AML-193 (cell line): ENCODE measurements at regions not wholly inside any gene's neighbourhood (a gene's known extent, or its start where the extent isn't known, plus 50 kb on each side); places are given as distances from the start of the nearest gene placed in this dataset.

ENCODE experiments used
- DNase-seq, 2 experiments: peaks; one replicate each; lab custom pipeline; 2025; lab: John Stamatoyannopoulos, UW

DNA sequence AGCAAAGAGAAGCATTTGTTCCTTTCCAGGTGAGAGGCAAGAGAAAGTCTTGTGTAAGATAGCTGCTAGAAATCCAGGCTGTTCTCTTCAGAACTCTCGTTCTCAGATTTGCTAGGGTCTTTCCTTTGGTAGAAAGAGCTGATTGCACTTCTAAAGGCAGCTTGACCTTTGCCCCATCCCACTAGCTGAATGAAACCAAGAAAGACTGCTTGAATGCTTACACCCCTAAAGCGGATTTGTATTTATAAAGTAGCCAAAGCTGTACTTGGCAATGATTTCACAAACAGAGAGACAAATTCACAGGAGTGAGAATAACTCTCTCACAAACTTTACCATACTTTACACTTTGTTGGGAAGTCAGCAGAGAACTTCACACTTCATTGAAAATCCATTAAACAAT lies 424.1 kb downstream of the TTLL7 start:
- no peak for DNase-seq

DNA sequence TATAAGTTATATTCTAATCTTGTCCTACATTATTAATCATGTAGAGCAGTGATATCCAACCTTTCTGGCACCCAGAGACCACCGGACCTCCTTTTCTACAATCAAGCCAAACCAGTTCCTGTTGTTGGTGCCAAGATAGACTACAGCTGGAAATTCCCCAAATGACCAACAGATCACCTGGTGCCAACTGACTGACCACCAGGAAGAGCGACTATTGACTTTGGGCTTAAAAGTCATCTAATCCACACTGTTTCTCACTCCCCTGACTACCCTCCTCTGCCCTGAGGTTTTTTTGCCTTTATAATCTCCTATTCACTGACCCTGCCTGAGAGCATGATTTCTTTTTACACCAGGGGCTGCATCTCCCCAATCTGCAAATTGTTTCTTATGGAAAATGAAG lies 425.2 kb downstream of the TTLL7 start:
- no peak for DNase-seq

DNA sequence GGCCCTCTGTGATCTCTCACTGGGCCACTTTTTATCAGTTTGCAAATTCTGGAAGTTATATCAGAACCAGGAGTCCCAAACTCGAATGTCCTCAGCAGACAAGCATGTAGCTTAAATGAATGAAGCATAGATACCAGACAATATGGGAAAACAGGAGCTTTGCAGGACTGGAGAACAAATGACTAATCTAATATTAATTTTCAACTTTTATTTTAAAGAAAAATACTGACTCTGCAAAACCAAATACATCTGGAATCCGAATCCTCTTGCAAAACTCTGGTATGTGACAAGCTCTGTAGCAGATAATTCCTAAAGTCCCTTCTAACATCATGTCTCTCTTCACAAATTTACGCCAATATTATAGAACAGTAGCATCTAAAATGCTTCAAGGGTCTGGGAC lies 427.4 kb downstream of the TTLL7 start:
- DNase-seq = no peak

DNA sequence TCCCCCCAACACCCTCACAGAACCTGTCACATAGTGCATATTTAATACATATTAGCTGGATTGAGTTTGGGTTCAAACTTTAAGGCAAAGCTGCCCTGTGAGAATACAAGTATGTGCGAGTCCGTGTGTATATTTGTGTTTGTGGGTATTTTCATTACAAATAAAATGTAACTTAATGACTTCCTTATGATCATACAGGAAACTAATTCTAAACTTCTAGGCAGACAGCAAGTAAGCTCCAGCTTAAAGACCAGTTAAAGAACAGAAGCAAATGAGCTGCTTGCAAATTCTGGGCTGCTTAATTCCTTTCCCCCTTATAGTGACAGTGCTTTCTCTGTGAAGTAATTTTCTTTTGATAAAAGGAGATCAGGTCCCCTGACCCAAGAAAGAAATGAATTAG lies 437.6 kb downstream of the TTLL7 start:
- no peak for DNase-seq

DNA sequence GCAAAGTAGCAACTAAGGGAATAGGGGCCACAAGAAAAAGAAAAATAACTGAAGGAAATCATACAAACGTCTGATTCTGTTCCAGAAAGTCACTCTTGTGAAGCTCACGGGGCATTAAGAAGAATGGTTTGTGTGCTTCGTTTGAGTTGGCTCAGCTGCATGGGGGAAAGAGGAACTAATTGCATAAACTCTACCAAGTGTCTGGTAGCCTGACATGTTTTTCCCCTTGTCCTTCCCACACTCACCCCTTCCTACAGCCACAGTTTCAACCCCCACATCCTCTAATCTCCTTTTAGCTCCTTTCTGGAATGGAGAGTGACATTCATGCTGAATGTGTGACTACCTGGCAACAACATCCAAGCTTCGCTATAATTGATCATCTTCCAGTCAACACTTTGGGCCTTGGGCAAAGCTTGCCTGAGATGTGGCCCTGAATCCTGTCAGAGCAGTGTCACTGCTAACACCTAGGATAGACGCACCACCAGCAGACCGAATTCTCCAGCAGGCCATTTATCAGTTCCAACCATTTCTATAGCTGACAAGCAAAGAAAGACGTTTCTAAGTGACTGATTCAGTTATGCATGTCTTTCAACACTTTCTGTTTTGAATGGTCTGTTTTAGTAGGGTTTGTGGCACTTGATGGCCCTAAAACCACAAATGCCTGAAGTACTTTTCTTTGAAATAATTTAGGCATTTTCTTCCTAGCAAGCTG lies 439.6 kb downstream of the TTLL7 start:
- no peak for DNase-seq

DNA sequence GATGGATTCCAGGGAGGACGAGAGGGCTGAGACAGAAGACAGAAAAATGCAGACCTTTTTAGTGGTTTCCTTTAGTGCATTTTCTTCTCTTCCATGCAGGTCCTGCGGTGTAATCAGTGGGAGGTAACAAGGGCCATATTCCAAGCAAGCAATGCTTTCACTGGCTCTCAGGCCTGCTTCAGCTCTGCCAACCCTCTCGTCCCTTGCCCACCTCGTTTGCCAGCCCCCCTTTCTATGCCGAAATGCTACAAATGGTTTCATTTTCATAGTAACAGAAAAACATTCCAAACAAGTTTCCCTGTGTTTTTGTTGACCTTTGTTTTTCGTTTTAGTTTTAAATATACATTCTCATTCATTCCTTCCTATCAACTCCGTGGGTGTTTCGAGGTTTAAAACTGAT lies 443.1 kb downstream of the TTLL7 start:
- DNase-seq = no peak

DNA sequence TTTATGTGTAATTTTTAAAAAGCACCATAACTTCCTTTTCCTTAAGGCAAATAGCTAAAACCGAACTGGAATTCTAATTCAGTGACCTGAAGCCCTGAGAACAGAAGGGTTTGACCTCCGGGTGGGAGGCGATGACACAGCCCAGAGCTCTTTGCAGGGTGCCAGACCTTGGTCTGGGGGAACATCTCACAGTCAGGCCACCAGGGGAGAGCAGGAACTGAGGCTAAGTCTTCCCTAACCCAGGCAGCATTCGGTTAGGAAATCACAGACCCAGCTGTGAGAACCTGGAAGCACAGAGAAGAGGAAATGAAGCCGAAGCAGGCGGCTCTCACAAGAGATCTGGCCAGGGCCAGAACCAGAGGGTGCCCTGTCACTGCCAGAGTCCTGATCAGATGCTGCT lies 444.8 kb downstream of the TTLL7 start:
- DNase-seq = no peak

DNA sequence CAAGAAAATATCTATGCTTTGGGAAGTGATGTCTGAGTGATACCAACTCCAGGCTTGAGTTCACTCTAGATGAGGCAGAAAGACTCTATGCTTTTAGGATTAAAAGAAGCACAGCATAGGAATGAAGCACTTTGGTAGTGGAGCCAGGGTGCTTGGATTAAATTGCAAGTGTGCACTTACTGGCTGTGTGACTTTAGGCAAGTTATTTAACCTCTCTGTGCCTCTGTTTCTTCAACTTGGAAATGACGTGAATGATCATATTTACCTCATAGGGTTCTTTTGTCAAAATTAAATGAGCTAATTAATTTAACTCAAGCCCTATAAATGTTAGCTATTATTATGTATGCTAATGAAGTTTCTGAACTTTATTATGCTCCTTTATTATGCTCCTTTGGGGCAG lies 446.1 kb downstream of the TTLL7 start:
- DNase-seq = no peak

DNA sequence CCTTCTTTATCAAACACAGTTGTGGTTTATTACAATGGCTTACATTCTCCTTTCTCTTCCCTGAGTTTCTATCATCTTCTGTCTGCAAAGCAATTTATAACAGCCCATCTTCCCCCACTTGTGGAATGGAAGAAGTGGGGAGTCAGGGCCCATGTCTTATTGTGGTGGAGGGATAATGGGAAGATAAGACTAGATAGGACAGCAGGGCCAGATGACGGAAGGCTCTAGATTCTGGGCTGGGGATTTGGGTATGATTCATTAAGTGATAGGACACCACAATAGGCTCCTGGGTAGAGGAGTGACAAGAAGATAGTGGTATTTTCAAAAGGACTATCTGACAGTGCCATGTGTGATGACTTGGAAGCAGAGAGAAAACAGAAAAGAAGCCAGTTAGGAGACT lies 450.6 kb downstream of the TTLL7 start:
- DNase-seq = no peak

DNA sequence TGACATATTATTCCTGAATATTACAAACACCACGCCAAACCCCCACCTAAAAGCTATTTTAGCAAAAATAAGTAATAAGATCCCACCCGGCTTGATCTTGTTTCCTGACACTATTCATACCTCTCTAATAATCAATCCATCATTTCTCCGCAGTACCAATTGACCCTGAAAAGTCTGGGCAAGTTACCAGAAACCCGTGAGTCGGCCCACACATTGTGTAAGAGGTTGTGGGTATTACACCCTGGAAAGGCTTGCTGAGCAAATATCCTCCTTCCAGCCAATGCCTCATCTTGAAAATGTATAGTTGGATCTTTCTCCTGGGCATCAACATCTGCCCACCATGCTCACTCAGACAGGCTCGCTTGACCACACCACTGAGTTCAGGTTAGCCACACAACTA lies 451.0 kb downstream of the TTLL7 start:
- no peak for DNase-seq

DNA sequence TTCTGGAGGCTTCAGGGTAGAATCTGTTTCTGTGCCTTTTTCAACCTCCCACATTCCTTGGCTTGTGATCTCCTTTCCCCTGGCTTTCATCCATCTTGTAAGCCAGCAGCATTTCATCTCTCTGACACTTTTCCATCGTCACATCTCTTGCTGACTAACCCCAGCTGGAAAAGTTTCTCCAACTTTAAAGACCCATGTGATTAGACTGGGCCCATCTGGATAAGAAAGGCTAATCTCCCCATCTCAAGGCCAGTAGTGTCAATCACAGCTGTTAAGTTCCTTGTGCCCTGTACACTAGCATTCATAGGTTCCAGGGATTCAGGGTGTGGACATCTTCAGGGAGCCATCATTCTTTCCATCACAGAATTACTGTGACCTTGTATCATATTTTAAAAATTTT lies 452.1 kb downstream of the TTLL7 start:
- no peak for DNase-seq

DNA sequence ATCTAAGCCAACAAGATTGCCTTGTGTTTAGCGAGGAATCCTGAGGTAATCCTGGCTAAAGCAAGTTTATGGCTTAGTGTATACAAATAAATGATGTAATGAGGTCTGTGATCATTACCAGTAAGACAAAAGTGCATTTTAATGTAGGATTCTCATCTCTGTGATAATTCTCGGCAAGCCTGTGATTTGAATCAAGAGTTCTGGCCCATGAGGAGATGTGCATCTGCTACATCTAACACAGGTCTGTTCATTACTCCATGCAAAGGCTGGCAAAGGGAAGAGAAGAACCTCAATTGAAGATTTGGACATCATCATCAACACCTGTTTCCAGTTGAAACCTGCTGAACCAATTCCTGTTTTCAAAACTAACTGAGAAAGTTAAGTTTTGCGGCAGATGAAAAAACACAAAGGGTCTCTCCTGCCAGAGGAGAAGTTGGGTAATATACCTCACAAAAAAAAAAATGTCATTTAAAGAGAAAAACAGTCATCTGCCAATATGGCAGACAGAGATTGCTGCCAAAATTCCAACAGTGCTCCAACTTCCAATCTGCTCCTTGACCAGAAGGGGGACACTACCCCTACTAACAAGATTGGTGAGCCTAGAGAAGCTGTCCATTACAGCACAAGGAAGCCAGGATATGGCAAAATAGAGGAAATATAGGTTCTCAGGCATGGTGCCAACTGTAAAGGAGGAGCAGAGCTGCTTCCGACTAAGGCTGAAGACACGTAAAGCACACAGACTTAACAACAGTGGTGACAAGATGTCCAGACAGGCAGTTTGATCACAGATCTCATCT lies 453.7 kb downstream of the TTLL7 start:
- DNase-seq = no peak

DNA sequence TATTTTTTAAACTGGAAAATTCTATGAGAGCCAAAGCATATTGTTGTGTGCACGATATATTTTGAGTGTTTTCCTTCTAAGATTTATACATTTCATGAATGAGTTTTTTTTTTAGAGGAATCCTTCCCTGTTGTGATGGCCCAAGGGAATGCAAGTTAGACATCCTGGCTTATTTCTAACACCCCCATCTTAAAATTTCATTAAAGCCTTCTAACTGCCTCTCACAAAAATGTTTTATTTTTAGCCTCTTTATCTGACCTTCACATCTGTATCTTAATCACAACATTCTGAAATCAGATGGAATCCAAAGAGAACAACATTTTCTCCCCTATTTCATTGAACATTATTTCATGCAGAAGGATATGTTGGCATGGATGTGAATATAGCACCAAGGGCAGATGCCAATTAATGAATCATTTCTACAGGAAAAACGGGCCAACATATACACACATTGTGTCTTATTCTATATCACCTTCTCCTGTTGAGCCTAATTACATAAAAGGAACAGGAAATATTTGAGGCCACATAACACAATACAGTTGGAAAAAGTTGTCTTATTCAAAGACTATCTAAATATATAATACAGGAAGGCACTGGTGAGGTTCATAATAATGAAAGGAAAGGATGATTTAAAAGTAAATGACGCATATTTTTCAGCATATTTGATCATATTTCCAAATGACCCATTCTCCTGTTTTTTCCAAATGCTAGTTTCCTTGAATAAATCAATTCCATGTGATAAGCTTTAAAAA lies 455.5 kb downstream of the TTLL7 start:
- no peak for DNase-seq

DNA sequence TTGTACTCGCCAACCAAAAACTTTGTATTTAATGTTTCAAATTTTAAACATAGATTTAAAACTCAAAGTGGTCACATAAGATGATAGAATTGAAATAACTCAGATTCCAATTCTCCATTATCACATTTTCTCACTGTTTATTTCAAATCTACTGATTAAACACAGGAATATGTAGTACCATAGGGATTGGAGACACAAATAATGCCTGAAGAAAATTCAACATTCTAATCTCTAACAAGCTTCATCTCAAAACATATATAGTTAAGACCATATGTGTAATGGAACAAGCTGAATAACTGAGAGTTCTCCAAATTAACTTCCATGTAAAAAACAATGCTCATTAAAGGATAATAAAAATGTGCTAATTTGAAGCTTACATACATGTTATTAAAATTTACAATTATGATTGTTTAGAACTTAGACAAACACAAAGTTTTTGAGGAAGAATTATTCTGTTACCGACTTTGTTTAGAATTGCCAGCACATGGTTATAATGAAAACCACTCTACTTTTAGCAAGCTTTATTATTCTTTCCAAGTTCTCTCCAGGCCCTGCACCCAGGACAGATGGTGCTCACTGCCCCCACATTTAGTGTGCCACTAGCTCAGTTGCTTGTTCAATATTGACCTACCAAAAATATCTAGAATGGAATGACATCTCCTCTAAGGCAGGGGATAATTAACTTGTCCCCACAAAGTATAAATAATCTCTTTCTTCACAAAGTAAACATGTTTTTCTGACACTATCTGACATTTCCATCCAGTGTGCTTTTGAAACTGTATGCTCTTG lies 467.2 kb downstream of the TTLL7 start:
- DNase-seq = no peak

DNA sequence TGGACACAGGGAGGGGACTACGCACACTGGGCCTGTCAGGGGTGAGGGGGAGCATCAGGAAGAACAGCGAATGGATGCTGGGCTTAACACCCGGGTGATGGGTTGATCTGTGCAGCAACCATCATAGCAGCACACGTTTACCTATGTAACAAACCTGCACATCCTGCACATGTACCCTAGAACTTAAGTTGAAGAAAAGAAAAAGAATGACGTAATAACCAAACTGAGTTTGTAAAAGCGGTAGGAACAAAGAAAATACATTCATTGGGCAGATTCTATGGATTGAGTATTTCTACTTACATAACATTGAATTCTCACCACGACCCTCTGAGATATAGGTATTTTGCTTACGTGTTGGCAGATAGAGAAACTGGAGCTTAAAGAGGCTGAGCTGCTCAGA lies 468.4 kb downstream of the TTLL7 start:
- DNase-seq = no peak

DNA sequence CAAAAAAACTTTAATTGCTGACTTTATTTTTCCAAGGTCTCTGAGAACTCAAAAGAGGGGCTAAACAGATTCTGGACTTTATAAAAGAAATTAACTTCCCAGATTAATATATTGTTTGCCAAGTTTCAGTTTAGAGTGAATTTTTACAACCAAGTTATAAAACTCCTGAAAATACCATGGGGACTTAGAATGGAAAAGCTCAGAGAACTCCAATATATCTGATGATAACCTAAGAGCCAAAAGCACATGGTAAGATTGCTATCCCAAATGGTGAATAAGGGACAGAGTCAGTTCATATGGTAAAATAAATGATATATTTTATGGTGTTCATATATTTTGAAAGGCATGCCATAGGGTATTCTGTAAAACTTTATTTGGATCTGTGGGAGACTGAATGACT lies 470.9 kb downstream of the TTLL7 start:
- DNase-seq = no peak

DNA sequence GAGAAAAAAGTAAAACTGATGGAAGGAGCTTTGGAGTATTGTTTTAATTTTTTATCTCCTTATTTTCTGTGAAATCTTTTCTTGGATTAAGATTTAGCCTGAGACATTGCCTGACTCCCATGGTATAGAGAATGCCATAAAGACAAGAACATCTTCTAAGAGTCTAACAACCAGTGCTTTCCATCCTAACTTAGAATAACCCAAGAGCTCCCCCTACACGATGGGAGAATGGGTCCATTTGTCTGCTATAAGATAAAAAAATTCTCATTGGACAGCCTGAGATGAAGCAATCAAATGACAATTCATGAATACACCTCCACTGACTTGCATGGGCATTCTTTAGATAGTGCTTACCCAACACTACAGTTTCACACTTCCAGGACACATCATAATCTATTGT lies 478.1 kb downstream of the TTLL7 start:
- DNase-seq = no peak

DNA sequence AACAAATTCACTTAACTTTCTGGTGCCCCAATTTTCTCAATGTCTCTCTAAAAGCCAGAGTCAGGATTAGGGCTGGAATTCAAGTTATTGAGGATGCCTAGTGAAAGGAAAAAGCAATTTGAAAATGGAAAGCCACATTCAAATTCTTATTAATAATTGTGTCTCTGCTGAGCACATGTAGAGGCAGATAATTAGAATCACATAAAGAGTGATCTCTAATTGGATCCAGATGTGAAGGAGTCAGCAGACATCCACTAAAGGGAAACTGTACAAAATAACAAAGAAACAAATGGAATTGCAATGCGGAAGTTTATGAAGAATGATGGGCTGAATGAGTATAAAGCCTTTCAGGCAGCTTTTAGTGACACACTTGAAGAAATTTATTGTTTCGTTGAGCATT lies 482.6 kb downstream of the TTLL7 start:
- DNase-seq = no peak

DNA sequence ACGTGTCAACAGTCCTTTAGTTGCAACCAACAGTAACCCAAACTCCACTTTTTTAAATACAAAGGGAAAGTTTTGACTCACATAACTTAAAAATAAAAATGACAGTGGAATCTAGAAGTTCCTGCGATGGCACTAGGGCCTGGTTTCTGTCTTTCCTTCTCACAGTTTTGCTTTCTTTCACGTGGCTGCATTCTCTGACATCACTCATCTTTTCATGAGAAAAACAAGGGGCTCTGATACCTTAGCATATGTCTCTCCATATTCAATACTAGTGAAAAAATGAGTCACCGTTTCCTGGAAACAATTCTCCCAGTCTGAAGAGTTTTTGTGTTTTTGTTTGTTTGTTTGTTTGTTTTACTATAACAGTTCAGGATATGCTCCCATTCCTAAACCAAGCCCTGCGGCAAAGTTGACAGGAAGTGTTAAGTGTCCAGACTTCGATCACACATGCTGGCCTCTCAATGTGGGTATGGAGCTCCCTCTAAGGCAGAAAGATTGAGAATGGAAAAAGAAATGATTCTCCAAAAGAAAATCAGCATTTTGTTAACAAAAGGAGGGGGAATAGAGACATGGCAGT lies 483.3 kb downstream of the TTLL7 start:
- no peak for DNase-seq

DNA sequence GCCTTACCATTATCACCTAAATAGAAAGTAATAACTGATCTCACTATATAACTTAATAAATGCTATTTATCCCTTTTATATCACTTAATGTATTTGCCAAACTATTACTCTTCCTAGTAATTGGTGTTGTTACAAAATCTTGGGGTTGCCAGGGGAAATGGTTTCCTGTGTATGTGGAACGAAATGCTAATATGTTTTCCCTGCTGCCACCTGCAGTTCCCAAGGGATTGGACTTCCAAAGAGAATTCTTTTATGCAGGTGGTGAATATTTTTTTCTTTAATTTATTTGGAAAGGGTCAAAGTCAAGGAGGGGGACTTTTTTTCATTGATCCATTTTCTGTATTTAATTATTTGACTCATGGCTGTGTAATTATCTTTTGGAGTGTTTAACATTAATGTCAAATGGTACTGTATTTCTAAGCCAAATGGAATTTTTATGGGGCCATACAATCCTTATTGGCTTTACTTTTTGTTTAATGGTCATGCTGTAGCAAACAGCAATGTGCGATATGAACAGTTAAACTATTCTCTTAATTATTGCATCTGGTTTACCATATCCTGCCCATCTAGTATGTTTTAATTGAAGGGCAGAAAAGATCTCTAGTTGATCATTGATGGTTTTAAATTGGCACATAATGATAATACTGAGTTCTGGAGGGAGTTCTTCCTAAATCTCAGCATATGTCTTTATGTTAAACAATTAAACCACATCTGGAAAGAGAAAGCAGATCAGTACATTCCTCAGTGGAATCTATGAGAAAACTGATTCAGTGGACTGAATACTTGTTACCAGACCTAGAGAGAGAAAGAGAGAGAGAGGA lies 486.3 kb downstream of the TTLL7 start:
- no peak for DNase-seq

DNA sequence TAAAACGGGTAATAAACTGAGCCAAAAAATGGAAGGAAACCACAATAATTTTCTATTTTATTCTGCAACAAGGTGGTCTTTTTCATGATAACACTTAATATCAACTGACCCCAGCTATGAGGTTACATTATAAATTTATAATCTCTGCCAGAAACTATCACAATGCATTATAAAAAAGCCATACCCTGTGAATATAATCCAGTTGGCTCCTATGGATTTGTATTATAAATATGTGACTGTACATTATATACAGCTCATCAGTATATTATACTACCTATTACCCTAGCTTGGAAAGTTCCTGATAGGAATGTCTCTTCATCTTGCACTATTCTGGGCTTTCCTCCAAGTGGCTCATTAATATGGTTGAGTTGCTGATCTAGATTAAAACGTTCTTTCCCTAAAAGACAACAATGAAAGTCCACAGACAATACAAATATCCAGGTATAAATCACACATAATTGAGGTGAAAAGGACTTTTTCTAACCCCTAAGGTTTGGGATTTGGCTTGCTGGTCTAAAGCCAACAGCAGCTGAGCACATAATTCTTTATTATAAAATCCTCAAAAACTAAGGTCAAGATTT lies 487.7 kb downstream of the TTLL7 start:
- DNase-seq = no peak
